Ascending aorta (tissue), 2 donors: ENCODE measurements at regions not wholly inside any gene's neighbourhood (a gene's known extent, or its start where the extent isn't known, plus 50 kb on each side); places are given as distances from the start of the nearest gene placed in this dataset.

Source experiments
- DNase-seq, 2 donors: peaks; one replicate each; pipeline ENCODE4 v3.0.0-alpha.2; 2019; ENCODE audit warnings: low spot score in 2 of 2
- H3K27ac ChIP-seq, 2 donors: fragments of 200-600 bp; sonication (generic); one replicate each; pipeline ENCODE4 v1.5.1; 2016 to 2017; ENCODE audit warnings: mild to moderate bottlenecking in 1 of 2
- H3K27me3 ChIP-seq: fragments of 200-600 bp; sonication (generic); one replicate; pipeline ENCODE4 v1.5.1; 2017
- H3K36me3 ChIP-seq, 2 donors: fragments of 200-600 bp; sonication (generic); one replicate each; pipeline ENCODE4 v1.5.1; 2016
- H3K4me1 ChIP-seq, 2 donors: fragments of 200-600 bp; sonication (generic); one replicate each; pipeline ENCODE4 v1.5.1; 2016 to 2017; ENCODE audit warnings: mild to moderate bottlenecking in 1 of 2
- H3K4me3 ChIP-seq, 2 donors: fragments of 200-600 bp; sonication (generic); one replicate each; pipeline ENCODE4 v1.5.1; 2016 to 2017; ENCODE audit warnings: mild to moderate bottlenecking in 1 of 2
- H3K9me3 ChIP-seq, 2 donors: fragments of 200-600 bp; sonication (generic); one replicate each; pipeline ENCODE4 v1.5.1; 2016
- intact Hi-C: fragments of 100-400 bp; cut with DNase I; formaldehyde crosslinking; loops from one replicate; pipeline ENCODE4 v1.15.1; 2023
- TF ChIP-seq, protein P1 (sequence below), 3 experiments: fragments of 200-600 bp in 2 of 3; fragments of 450-650 bp in 1 of 3; sonication (generic) in 2 of 3; IDR thresholded peaks; one replicate each; pipeline ENCODE4 v1.5.1; 2016 to 2019; ENCODE audit warnings: antibody characterized with exemption in 3 of 3, mild to moderate bottlenecking in 1 of 3, moderate library complexity in 1 of 3

DNA sequence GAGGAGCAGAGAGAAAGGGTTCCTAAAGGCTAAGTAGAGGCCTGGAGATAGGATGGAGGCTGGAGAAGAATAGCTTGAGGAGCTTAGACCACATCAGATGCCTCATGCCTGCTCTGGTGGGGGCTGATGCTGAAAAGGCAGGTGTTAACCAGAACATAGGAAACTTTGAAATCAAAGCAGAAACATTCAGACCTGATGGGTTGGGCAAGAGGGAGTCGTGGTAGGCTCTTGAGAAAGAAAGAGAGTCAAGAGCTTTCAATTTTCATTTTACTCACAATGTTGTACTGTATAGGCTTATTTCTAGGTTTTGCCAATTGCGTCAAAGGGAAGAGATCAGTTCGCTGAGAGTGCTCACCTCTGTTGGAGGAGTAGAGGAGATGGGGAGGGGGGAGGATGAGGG lies 406.6 kb upstream of the SALL1 start:
- no peak for DNase-seq
- H3K27ac ChIP-seq, result no peak overlapping the region
- no peaks in the 10 kb centered on the region for H3K9me3 ChIP-seq
- no peak overlapping the region for H3K4me3 ChIP-seq
- TF ChIP-seq, protein P1, sequence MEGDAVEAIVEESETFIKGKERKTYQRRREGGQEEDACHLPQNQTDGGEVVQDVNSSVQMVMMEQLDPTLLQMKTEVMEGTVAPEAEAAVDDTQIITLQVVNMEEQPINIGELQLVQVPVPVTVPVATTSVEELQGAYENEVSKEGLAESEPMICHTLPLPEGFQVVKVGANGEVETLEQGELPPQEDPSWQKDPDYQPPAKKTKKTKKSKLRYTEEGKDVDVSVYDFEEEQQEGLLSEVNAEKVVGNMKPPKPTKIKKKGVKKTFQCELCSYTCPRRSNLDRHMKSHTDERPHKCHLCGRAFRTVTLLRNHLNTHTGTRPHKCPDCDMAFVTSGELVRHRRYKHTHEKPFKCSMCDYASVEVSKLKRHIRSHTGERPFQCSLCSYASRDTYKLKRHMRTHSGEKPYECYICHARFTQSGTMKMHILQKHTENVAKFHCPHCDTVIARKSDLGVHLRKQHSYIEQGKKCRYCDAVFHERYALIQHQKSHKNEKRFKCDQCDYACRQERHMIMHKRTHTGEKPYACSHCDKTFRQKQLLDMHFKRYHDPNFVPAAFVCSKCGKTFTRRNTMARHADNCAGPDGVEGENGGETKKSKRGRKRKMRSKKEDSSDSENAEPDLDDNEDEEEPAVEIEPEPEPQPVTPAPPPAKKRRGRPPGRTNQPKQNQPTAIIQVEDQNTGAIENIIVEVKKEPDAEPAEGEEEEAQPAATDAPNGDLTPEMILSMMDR (IDR thresholded peaks at IDR 0.05), result no peak
- H3K36me3 ChIP-seq, result no peaks in the 10 kb centered on the region
- H3K4me1 ChIP-seq, result no peaks in the 10 kb centered on the region
- intact Hi-C loops, result no loop called here
- H3K27me3 ChIP-seq, result no peaks in the 10 kb centered on the region

DNA sequence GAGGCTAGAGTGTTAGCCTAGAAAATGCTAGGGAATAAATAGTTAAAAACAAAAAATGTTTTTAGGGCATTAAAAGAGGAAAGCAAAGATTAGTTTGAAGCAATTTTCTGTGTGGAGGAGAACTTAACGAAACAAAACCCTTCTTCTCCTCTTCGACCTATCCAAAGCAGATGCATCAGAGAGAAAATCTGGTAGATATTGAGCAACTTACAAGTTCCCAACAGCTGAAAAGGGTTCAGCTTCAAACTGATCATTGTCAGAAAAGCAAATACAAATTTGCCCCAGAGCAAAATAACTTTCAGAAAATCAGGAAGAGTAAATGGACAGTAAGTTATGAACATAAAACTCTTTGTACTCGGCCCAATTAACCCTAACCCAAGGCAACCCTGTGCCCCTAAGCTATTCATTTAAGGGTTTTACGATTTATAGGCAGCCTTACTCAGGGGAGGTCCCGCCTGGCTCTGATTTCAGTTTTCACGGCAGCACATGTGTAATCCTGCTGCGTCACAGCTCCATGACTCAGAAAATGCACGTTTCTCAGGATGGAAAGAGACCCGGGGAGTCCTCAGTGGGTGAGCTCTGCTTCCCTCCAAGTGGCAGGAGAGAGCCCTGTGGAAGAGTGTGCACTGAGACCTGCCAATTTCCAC lies 405.7 kb upstream of the SALL1 start:
- Histone ChIP-seq H3K27me3 (no peaks in the 10 kb centered on the region), H3K36me3 (no peaks in the 10 kb centered on the region), H3K9me3 (no peaks in the 10 kb centered on the region), H3K27ac (no peak overlapping the region), H3K4me1 (no peaks in the 10 kb centered on the region), H3K4me3 (no peak overlapping the region)
- intact Hi-C loops, result no loop called here
- DNase-seq, result no peak
- TF ChIP-seq, protein P1 (IDR thresholded peaks at IDR 0.05), result no peak

DNA sequence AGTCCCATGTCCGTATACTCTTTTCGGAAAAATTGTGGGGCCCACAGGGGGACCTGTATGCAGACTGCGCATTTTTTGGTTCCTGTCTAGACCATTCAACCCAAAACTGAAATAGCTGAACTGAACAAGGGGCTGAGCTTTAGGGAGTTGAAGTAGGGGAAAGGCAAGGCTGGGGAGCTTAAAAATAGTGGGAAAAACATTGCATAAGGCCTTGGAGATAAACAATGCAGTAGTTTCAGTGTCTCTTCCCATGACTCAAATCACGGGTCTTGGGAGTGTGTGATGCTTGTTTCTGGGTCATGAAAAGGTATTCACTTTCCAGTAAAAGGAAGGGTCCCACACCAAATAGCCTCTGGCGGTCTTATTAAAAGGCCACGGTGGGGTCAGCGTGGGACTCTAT lies 402.8 kb upstream of the SALL1 start:
- intact Hi-C loops, result no loop called here
- no peak for DNase-seq
- H3K36me3 ChIP-seq, result no peaks in the 10 kb centered on the region

DNA sequence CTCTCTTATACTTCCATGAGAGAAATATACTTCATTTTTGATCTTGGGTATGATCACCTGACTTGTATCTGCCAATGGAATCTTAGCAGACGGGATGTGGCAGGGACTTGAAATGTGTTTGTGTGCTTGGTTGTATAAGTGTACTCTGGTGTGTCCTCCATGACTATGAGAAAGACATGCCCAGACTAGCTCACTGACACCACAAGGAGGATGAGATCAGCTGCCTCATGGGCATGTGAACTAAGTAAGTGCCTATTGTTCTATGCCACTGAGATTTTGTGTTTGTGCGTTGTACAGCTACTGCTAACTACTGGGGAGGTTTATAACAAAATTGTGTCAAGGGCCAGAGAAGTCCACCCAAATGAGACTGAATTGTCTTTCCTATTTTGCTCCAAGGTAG lies 402.2 kb upstream of the SALL1 start:
- Histone ChIP-seq H3K4me3 (no peak overlapping the region), H3K4me1 (no peaks in the 10 kb centered on the region), H3K9me3 (no peaks in the 10 kb centered on the region), H3K27me3 (no peaks in the 10 kb centered on the region), H3K27ac (no peak overlapping the region), H3K36me3 (no peaks in the 10 kb centered on the region)
- DNase-seq, result no peak
- TF ChIP-seq, protein P1 (IDR thresholded peaks at IDR 0.05), result no peak
- intact Hi-C loops, result no loop called here

More for the DNA sequence above, 402.8 kb upstream of the SALL1 start:
- Histone ChIP-seq H3K4me3 (no peak overlapping the region), H3K4me1 (no peaks in the 10 kb centered on the region), H3K9me3 (no peaks in the 10 kb centered on the region), H3K27me3 (no peaks in the 10 kb centered on the region), H3K27ac (no peak overlapping the region)
- TF ChIP-seq, protein P1 (IDR thresholded peaks at IDR 0.05), result no peak

DNA sequence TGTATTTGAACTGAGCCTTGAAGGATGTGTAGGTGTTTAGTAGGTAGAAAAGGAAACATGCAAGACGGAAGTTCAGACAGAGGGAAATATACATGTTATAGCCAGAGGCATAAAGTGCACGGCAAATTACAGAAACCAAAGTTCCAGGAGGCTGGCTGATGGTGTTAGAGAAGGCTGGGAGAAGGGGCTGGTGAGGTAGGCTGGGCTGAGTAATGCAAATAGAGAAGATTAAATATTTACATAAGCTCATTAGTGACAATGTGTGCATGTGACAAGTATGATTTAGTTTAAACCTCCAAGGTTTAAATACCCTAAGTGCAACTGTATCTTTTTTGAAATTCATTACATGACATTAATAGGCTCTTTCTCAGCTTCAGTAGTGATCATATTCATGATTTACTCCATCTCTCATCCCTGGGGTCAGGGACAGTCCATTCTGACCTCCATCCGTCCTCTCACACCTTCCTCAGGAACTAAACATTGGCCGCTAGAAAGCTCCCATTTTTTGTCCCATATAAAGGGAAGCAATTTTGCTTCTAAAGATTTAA lies 399.8 kb upstream of the SALL1 start:
- intact Hi-C loops, result no loop called here
- H3K4me3 ChIP-seq, result no peak overlapping the region
- no peaks in the 10 kb centered on the region for H3K9me3 ChIP-seq
- no peak for DNase-seq
- no peaks in the 10 kb centered on the region for H3K4me1 ChIP-seq
- H3K27me3 ChIP-seq, result no peaks in the 10 kb centered on the region
- H3K27ac ChIP-seq, result no peak overlapping the region
- TF ChIP-seq, protein P1 (IDR thresholded peaks at IDR 0.05), result no peak
- no peaks in the 10 kb centered on the region for H3K36me3 ChIP-seq
